ENCODE measurements at regions not wholly inside any gene's neighbourhood (a gene's known extent, or its start where the extent isn't known, plus 50 kb on each side); places are given as distances from the start of the nearest gene placed in this dataset.

DNA sequence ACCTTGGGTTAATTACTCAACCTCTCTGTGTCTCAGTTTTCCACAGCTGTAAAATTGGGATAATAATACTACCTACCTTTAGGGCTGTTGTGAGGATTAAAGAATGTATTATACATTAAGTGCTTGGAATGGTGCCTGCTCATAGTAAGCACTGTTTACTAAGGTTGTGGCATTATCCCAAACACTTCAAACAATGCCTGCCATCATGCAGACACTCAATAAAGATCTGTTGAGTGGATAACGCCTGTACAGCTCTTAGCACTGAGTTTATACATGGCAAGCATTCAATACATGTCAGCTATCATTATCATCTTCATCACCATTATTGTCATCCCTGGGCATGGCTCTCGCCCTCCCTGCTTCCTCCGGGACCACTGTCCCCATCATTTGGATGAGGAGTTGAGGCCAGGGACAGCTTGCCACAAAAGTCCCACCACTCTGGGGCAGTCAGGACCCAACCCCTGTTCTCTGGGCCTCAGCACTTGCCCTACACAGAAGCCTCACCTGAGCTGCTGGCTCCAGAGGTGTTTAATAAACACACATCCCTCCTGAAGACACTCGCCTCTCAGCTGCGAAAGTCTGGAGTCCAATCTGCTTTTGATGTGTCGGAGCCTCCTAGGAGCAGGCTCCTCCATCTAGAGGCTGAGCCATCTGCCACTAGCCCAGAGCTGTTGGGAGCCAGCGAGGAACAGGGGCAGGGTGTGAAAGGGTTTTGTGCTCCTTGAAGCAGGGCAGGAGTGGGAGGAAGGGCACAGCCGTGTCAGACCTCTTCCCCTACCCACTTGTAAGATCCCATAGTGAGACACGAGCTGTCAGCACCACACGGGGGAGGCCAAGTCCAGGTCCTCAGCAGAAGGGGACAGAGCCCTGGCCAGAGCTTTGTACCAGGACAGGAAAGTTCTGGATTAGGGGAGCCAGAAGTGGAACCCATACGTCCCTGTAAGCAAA, 80.9 kb upstream of the ZC3H12A start:
- Histone ChIP-seq H3K4me3 (replicated peaks in 1 of 2; ENCODE audit: low read depth in 1 of 2, low read length in 2 of 2) (no peak overlapping the region), H3K27me3 (ENCODE audit: insufficient read depth, low read length) (peaks cover 13% of the 10 kb centered on the region), H3K4me2 (ENCODE audit: low read length) (no peak overlapping the region), H3K36me3 (ENCODE audit: control insufficient read depth in 1 of 2, insufficient read depth in 2 of 2, low read length in 2 of 2) (no peaks in the 10 kb centered on the region), H2AFZ (ENCODE audit: low read depth, low read length, poor library complexity, severe bottlenecking) (no peak overlapping the region), H3K4me1 (ENCODE audit: control insufficient read depth in 1 of 2, insufficient read depth in 2 of 2, low read length in 2 of 2) (peaks cover 5 to 14% of the 10 kb centered on the region in 2 experiments; a peak in 3 of 4 replicates), H3K79me2 (ENCODE audit: insufficient read depth, low read length) (no peaks in the 10 kb centered on the region), H3K9me2 (ENCODE audit: insufficient read depth) (no peaks in the 10 kb centered on the region), H3K9ac (ENCODE audit: low read length) (no peak overlapping the region), H3K27ac (ENCODE audit: low read depth, low read length) (no peak overlapping the region), H3K9me3 (ENCODE audit: control insufficient read depth in 1 of 2, insufficient read depth in 1 of 2, low read depth in 1 of 2, low read length in 2 of 2) (no peaks in the 10 kb centered on the region), H4K20me1 (ENCODE audit: insufficient read depth) (no peaks in the 10 kb centered on the region)
- BruUV-seq (replicated peaks), result no TSS peak
- intact Hi-C loops (cut with micrococcal nuclease), result no loop called here
- ChIA-PET RAD21 (ENCODE audit: low non-redundant PET in 1 of 2, low total read pairs in 2 of 2, uncharacterized antibody in 2 of 2, unreplicated experiment in 2 of 2) (no interaction called here), POLR2A (no interaction called here), CTCF (no interaction called here)
- DNase-seq (ENCODE audit: low read depth, low spot score), result no peak
- TF ChIP-seq JUND (IDR thresholded peaks at IDR 0.05) (no peak), EZH2 (IDR thresholded peaks at IDR 0.05) (no peak), POLR2AphosphoS5 (IDR thresholded peaks at IDR 0.05; ENCODE audit: low read depth, low read length) (no peak), POLR2A (IDR thresholded peaks at IDR 0.05; ENCODE audit: borderline replicate concordance, extremely low read depth, insufficient read depth, insufficient read length) (no peak), ZFX (IDR thresholded peaks at IDR 0.05) (no peak), ZNF274 (IDR thresholded peaks at IDR 0.05; ENCODE audit: low read depth, low read length) (no peak)
- TF ChIP-seq, protein P1, sequence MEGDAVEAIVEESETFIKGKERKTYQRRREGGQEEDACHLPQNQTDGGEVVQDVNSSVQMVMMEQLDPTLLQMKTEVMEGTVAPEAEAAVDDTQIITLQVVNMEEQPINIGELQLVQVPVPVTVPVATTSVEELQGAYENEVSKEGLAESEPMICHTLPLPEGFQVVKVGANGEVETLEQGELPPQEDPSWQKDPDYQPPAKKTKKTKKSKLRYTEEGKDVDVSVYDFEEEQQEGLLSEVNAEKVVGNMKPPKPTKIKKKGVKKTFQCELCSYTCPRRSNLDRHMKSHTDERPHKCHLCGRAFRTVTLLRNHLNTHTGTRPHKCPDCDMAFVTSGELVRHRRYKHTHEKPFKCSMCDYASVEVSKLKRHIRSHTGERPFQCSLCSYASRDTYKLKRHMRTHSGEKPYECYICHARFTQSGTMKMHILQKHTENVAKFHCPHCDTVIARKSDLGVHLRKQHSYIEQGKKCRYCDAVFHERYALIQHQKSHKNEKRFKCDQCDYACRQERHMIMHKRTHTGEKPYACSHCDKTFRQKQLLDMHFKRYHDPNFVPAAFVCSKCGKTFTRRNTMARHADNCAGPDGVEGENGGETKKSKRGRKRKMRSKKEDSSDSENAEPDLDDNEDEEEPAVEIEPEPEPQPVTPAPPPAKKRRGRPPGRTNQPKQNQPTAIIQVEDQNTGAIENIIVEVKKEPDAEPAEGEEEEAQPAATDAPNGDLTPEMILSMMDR (IDR thresholded peaks at IDR 0.05 in 2 of 3, conservative IDR thresholded peaks at IDR 0.05 in 1 of 3; ENCODE audit: borderline replicate concordance in 1 of 3, insufficient read depth in 1 of 3, low read depth in 2 of 3, low read length in 2 of 3), result no peak
- TF ChIP-seq, protein P2, sequence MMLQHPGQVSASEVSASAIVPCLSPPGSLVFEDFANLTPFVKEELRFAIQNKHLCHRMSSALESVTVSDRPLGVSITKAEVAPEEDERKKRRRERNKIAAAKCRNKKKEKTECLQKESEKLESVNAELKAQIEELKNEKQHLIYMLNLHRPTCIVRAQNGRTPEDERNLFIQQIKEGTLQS (IDR thresholded peaks at IDR 0.05), result no peak
- TF ChIP-seq, protein P3, sequence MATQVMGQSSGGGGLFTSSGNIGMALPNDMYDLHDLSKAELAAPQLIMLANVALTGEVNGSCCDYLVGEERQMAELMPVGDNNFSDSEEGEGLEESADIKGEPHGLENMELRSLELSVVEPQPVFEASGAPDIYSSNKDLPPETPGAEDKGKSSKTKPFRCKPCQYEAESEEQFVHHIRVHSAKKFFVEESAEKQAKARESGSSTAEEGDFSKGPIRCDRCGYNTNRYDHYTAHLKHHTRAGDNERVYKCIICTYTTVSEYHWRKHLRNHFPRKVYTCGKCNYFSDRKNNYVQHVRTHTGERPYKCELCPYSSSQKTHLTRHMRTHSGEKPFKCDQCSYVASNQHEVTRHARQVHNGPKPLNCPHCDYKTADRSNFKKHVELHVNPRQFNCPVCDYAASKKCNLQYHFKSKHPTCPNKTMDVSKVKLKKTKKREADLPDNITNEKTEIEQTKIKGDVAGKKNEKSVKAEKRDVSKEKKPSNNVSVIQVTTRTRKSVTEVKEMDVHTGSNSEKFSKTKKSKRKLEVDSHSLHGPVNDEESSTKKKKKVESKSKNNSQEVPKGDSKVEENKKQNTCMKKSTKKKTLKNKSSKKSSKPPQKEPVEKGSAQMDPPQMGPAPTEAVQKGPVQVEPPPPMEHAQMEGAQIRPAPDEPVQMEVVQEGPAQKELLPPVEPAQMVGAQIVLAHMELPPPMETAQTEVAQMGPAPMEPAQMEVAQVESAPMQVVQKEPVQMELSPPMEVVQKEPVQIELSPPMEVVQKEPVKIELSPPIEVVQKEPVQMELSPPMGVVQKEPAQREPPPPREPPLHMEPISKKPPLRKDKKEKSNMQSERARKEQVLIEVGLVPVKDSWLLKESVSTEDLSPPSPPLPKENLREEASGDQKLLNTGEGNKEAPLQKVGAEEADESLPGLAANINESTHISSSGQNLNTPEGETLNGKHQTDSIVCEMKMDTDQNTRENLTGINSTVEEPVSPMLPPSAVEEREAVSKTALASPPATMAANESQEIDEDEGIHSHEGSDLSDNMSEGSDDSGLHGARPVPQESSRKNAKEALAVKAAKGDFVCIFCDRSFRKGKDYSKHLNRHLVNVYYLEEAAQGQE (IDR thresholded peaks at IDR 0.05; ENCODE audit: low read depth), result no peak
- ATAC-seq, result no peak

All from HCT116 (cell line).